ENCODE measurements at regions not wholly inside any gene's neighbourhood (a gene's known extent, or its start where the extent isn't known, plus 50 kb on each side); places are given as distances from the start of the nearest gene placed in this dataset.

DNA sequence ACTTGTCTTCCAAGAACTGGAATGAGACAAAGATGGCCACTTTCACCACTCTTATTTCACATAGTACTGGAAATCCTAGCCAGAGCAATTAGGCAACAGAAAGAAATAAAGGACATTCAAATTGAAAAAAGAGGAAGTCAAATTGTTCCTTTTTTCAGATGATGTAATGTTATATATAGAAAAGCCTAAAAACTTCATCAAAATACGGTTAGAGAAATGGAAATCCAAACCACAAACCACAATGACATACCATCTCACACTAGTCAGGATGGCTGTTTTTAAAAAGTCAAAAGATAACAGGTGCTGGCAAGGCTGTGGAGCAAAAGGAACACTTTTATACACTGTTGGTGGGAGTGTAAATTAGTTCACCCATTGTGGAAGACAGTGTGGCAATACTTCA is 113.3 kb upstream of the SPRY2 start (continued):
- TF ChIP-seq, protein P1, sequence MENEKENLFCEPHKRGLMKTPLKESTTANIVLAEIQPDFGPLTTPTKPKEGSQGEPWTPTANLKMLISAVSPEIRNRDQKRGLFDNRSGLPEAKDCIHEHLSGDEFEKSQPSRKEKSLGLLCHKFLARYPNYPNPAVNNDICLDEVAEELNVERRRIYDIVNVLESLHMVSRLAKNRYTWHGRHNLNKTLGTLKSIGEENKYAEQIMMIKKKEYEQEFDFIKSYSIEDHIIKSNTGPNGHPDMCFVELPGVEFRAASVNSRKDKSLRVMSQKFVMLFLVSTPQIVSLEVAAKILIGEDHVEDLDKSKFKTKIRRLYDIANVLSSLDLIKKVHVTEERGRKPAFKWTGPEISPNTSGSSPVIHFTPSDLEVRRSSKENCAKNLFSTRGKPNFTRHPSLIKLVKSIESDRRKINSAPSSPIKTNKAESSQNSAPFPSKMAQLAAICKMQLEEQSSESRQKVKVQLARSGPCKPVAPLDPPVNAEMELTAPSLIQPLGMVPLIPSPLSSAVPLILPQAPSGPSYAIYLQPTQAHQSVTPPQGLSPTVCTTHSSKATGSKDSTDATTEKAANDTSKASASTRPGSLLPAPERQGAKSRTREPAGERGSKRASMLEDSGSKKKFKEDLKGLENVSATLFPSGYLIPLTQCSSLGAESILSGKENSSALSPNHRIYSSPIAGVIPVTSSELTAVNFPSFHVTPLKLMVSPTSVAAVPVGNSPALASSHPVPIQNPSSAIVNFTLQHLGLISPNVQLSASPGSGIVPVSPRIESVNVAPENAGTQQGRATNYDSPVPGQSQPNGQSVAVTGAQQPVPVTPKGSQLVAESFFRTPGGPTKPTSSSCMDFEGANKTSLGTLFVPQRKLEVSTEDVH (IDR thresholded peaks at IDR 0.05; ENCODE audit: low read depth, partially characterized antibody), result peak; percentile 74
- no peak for TF ChIP-seq ZZZ3 (IDR thresholded peaks at IDR 0.05; ENCODE audit: control insufficient read depth, insufficient read length, low read depth)
- no peak for TF ChIP-seq HCFC1 (IDR thresholded peaks at IDR 0.05; ENCODE audit: low read length)
- TF ChIP-seq POLR2AphosphoS2 (IDR thresholded peaks at IDR 0.05; ENCODE audit: low read depth, low read length), result no peak
- peak; percentile 94 for TF ChIP-seq SPI1 (IDR thresholded peaks at IDR 0.05; ENCODE audit: borderline replicate concordance, insufficient read depth, low read depth, low read length)
- no peak for TF ChIP-seq NFYB (IDR thresholded peaks at IDR 0.05; ENCODE audit: insufficient read depth, low read depth, low read length)
- TF ChIP-seq, protein P2, sequence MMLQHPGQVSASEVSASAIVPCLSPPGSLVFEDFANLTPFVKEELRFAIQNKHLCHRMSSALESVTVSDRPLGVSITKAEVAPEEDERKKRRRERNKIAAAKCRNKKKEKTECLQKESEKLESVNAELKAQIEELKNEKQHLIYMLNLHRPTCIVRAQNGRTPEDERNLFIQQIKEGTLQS (IDR thresholded peaks at IDR 0.05; ENCODE audit: borderline replicate concordance, extremely low read depth, low read depth, low read length), result no peak
- TF ChIP-seq CREM (IDR thresholded peaks at IDR 0.05; ENCODE audit: low read depth), result peak; percentile 81
- TF ChIP-seq EP300 (IDR thresholded peaks at IDR 0.05; ENCODE audit: borderline replicate concordance in 1 of 2, control insufficient read depth in 1 of 2, low read depth in 2 of 2, low read length in 2 of 2), result peak; percentile 88 to 92
- no peak for TF ChIP-seq KAT2A (conservative IDR thresholded peaks at IDR 0.05; ENCODE audit: control insufficient read depth, low read depth, low read length)
- TF ChIP-seq NRF1 (conservative IDR thresholded peaks at IDR 0.05; ENCODE audit: low read depth, low read length), result no peak
- TF ChIP-seq, protein P3, sequence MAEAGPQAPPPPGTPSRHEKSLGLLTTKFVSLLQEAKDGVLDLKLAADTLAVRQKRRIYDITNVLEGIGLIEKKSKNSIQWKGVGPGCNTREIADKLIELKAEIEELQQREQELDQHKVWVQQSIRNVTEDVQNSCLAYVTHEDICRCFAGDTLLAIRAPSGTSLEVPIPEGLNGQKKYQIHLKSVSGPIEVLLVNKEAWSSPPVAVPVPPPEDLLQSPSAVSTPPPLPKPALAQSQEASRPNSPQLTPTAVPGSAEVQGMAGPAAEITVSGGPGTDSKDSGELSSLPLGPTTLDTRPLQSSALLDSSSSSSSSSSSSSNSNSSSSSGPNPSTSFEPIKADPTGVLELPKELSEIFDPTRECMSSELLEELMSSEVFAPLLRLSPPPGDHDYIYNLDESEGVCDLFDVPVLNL (IDR thresholded peaks at IDR 0.05; ENCODE audit: low read depth, low read length), result no peak
- TF ChIP-seq FOXM1 (IDR thresholded peaks at IDR 0.05; ENCODE audit: low read depth, low read length), result peak; percentile 94; the same call in 1 of the 2 replicates
- TF ChIP-seq, protein P4, sequence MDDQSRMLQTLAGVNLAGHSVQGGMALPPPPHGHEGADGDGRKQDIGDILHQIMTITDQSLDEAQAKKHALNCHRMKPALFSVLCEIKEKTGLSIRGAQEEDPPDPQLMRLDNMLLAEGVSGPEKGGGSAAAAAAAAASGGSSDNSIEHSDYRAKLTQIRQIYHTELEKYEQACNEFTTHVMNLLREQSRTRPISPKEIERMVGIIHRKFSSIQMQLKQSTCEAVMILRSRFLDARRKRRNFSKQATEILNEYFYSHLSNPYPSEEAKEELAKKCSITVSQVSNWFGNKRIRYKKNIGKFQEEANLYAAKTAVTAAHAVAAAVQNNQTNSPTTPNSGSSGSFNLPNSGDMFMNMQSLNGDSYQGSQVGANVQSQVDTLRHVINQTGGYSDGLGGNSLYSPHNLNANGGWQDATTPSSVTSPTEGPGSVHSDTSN (IDR thresholded peaks at IDR 0.05; ENCODE audit: insufficient replicate concordance, low read depth, low read length), result no peak
- peak; percentile 53; the same call in 1 of the 2 replicates for TF ChIP-seq MTA3 (IDR thresholded peaks at IDR 0.05; ENCODE audit: borderline replicate concordance, low read length)
- no peak for TF ChIP-seq SP1 (IDR thresholded peaks at IDR 0.05; ENCODE audit: low read depth, low read length)
- TF ChIP-seq ZNF207 (IDR thresholded peaks at IDR 0.05; ENCODE audit: borderline replicate concordance), result no peak
- TF ChIP-seq CREB1 (IDR thresholded peaks at IDR 0.05; ENCODE audit: low read depth), result peak; percentile 66; the same call in 1 of the 2 replicates

Data from GM12878 (cell line).